ENCODE measurements at regions not wholly inside any gene's neighbourhood (a gene's known extent, or its start where the extent isn't known, plus 50 kb on each side); places are given as distances from the start of the nearest gene placed in this dataset.

DNA sequence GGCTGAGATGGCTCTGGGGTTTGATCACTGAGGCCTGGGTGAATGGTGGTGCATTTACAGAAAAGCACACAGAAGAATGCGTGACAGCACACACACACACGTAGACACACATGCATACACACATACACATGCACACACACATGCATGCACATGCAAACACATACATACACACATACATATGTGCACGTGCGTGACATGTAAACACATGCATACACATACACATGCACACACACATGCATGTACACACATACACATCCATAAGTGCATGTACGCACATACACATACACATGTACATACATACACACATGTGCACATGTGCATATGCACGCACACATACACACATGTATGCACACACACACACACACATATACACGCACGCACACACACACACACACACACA, 108.4 kb downstream of the AIPL1 start:
- no peaks in the 10 kb centered on the region for H3K4me1 ChIP-seq (ENCODE audit: control insufficient read depth, insufficient read depth, low read length)
- WGBS (ENCODE audit: insufficient coverage, insufficient read length) = no CpG with 5 or more reads among the region's 8 CpGs

DNA sequence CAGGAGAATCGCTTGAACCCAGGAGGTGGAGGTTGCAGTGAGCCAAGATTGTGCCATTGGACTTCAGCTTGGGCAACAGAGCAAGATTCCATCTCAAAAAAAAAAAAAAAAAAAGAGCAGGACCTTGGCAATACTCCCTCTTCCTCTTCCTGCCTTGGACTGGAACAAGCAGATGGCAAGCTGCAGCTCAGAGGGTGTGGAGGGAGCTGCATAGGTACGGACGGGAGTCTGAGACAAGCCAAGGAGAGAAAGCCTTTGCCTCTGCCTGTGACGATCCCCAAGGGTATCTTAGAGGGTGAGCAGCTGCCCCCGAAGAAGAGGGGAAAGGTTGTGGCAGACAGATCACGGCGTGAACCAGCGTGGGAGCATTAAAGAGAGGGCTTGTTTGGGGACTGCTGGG, 109.2 kb downstream of the AIPL1 start:
- no peaks in the 10 kb centered on the region for H3K4me1 ChIP-seq (ENCODE audit: control insufficient read depth, insufficient read depth, low read length)
- H3K27me3 ChIP-seq (ENCODE audit: control insufficient read depth, insufficient read depth, low read length) = no peaks in the 10 kb centered on the region
- H3K9me3 ChIP-seq (ENCODE audit: control insufficient read depth, insufficient read depth, low read length) = no peaks in the 10 kb centered on the region
- DNase-seq (ENCODE audit: low read depth, low spot score) = no peak
- no CpG with 5 or more reads among the region's 8 CpGs for WGBS (ENCODE audit: insufficient coverage, insufficient read length)
- no peak overlapping the region for H3K4me3 ChIP-seq (ENCODE audit: low read length)
- H3K36me3 ChIP-seq (ENCODE audit: control insufficient read depth, insufficient read depth, low read length) = no peaks in the 10 kb centered on the region
- H3K27ac ChIP-seq (ENCODE audit: low read length) = no peak overlapping the region

More for the DNA sequence above, 108.4 kb downstream of the AIPL1 start:
- Histone ChIP-seq H3K9me3 (ENCODE audit: control insufficient read depth, insufficient read depth, low read length) (no peaks in the 10 kb centered on the region), H3K27me3 (ENCODE audit: control insufficient read depth, insufficient read depth, low read length) (no peaks in the 10 kb centered on the region), H3K4me3 (ENCODE audit: low read length) (no peak overlapping the region), H3K36me3 (ENCODE audit: control insufficient read depth, insufficient read depth, low read length) (no peaks in the 10 kb centered on the region), H3K27ac (ENCODE audit: low read length) (no peak overlapping the region)
- DNase-seq (ENCODE audit: low read depth, low spot score) = no peak

DNA sequence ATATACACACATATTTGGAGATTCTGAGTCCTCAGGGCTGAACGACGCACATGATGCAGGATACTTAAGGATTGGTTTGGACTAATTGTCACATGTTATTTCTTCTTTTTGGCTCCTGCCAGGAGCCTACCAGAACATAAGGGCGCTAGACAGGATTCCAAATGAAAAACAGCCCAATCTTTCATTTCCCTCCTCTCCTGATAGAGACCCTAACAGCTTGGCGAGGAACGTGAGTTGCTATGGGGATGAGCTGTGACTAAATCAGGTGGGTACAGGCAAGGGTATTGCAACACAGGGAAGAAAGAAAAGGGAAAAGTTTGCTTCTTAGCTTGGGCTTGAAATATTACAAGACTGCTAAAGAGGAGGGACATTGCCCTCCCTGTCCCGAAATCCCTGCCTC, 109.9 kb downstream of the AIPL1 start:
- no peaks in the 10 kb centered on the region for H3K27me3 ChIP-seq (ENCODE audit: control insufficient read depth, insufficient read depth, low read length)
- no peak overlapping the region for H3K4me3 ChIP-seq (ENCODE audit: low read length)
- WGBS (ENCODE audit: insufficient coverage, insufficient read length) = no CpG with 5 or more reads among the region's 6 CpGs
- no peaks in the 10 kb centered on the region for H3K9me3 ChIP-seq (ENCODE audit: control insufficient read depth, insufficient read depth, low read length)
- no peaks in the 10 kb centered on the region for H3K36me3 ChIP-seq (ENCODE audit: control insufficient read depth, insufficient read depth, low read length)
- DNase-seq (ENCODE audit: low read depth, low spot score) = no peak
- H3K4me1 ChIP-seq (ENCODE audit: control insufficient read depth, insufficient read depth, low read length) = no peaks in the 10 kb centered on the region
- no peak overlapping the region for H3K27ac ChIP-seq (ENCODE audit: low read length)

DNA sequence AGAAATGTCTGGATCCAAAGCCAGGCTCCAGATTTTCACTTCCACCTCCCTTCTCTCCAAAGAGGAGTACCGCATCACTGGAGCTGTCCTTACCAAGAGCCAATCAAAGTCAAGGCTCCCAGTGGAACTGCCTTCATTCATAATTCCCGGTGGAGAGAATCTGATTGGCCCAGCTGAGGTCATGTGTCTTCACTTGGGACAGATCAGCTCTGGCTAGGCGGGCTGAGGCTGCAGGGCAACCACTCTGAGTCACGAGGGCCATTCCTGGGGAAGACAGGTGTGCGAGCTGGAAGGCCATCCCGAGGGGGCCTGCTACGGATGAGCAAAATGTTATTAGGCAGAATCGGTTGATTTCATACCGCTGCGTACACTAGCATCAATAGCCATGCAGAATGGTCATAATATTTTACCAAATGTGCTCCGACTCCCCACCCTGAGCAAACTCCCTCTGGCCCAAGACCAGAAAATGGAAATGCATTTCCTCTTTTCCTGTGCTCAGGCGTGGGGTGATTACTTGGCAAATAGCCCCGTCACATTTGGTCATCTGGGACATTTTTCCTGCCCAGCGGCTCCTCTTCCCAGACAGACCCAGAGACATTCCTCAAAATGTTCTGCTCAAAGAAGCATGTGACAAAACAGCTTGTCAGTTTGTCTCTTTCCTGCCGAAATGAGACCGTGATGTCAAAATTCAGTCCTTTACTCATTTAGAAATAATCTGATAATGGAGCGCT, 111.1 kb downstream of the AIPL1 start:
- Histone ChIP-seq H3K36me3 (ENCODE audit: control insufficient read depth, insufficient read depth, low read length) (no peaks in the 10 kb centered on the region), H3K27ac (ENCODE audit: low read length) (no peak overlapping the region), H3K4me3 (ENCODE audit: low read length) (no peak overlapping the region), H3K27me3 (ENCODE audit: control insufficient read depth, insufficient read depth, low read length) (no peaks in the 10 kb centered on the region), H3K4me1 (ENCODE audit: control insufficient read depth, insufficient read depth, low read length) (no peaks in the 10 kb centered on the region), H3K9me3 (ENCODE audit: control insufficient read depth, insufficient read depth, low read length) (no peaks in the 10 kb centered on the region)
- no CpG with 5 or more reads among the region's 17 CpGs for WGBS (ENCODE audit: insufficient coverage, insufficient read length)
- DNase-seq (ENCODE audit: low read depth, low spot score) = no peak

DNA sequence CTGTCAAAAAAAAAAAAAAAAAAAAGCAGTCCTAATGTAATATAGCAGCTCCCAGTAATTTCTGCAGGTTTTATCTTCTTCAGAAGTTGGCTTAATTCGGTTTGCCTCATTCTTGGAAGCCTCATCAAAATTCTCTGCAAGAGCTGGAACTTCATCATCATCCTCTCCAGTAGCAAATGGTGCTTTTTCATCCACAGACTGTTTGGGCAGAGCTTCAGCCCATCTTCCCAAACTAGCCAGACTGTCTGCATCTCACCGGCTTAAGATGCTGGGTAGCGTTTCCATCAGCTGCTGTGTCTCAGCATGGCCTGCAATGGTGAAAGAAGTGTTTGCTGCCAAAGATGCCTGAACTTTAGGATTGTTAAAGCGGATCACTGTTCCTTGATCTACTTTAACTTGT, 112.6 kb downstream of the AIPL1 start:
- DNase-seq (ENCODE audit: low read depth, low spot score) = no peak
- no peak overlapping the region for H3K27ac ChIP-seq (ENCODE audit: low read length)
- WGBS (ENCODE audit: insufficient coverage, insufficient read length) = no CpG with 5 or more reads among the region's 4 CpGs
- H3K4me3 ChIP-seq (ENCODE audit: low read length) = no peak overlapping the region
- H3K36me3 ChIP-seq (ENCODE audit: control insufficient read depth, insufficient read depth, low read length) = no peaks in the 10 kb centered on the region
- H3K9me3 ChIP-seq (ENCODE audit: control insufficient read depth, insufficient read depth, low read length) = no peaks in the 10 kb centered on the region
- no peaks in the 10 kb centered on the region for H3K4me1 ChIP-seq (ENCODE audit: control insufficient read depth, insufficient read depth, low read length)
- H3K27me3 ChIP-seq (ENCODE audit: control insufficient read depth, insufficient read depth, low read length) = no peaks in the 10 kb centered on the region

DNA sequence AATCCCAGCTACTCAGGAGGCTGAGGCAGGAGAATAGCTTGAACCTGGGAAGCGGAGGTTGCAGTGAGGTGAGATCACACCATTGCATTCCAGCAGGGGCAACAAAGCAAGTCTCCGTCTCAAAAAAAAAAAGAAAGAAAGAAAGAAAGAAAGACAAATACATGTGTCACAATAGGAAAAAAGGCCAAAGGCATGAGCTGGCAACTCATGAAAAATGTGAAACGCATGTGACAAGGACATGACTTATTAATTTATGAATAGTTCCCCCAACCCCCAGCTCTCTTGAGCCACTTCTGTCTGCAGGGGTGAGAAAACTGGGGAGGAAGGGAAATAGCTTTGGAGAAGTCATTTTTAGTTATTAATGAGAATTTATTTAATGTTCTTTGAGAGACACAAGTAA, 120.6 kb downstream of the AIPL1 start:
- Histone ChIP-seq H3K4me3 (ENCODE audit: low read length) (no peak overlapping the region), H3K36me3 (ENCODE audit: control insufficient read depth, insufficient read depth, low read length) (no peaks in the 10 kb centered on the region), H3K27me3 (ENCODE audit: control insufficient read depth, insufficient read depth, low read length) (no peaks in the 10 kb centered on the region), H3K4me1 (ENCODE audit: control insufficient read depth, insufficient read depth, low read length) (no peaks in the 10 kb centered on the region), H3K27ac (ENCODE audit: low read length) (no peak overlapping the region), H3K9me3 (ENCODE audit: control insufficient read depth, insufficient read depth, low read length) (no peaks in the 10 kb centered on the region)
- DNase-seq (ENCODE audit: low read depth, low spot score) = no peak
- no CpG with 5 or more reads among the region's 3 CpGs for WGBS (ENCODE audit: insufficient coverage, insufficient read length)

DNA sequence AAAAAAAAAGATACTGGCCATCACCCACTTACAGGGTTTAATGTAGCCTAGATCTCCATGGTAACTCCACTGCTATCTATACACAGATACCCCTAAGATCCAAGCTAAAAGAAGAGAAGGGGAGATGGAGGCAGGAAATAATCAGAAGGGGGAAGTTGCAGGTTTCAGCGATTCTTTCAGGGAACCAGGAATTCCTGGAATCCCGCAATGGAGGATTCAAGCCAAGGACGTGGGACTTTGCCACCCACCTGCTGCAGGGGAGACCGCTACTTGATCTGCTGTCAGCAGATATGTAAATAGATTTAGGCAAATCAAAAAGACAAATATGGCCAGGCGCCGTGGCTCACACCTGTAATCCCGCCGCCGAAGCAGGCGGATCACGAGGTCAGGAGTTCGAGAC, 121.1 kb downstream of the AIPL1 start:
- no peak for DNase-seq (ENCODE audit: low read depth, low spot score)
- H3K27me3 ChIP-seq (ENCODE audit: control insufficient read depth, insufficient read depth, low read length) = no peaks in the 10 kb centered on the region
- no peaks in the 10 kb centered on the region for H3K4me1 ChIP-seq (ENCODE audit: control insufficient read depth, insufficient read depth, low read length)
- H3K36me3 ChIP-seq (ENCODE audit: control insufficient read depth, insufficient read depth, low read length) = no peaks in the 10 kb centered on the region
- no CpG with 5 or more reads among the region's 12 CpGs for WGBS (ENCODE audit: insufficient coverage, insufficient read length)
- no peaks in the 10 kb centered on the region for H3K9me3 ChIP-seq (ENCODE audit: control insufficient read depth, insufficient read depth, low read length)
- H3K27ac ChIP-seq (ENCODE audit: low read length) = no peak overlapping the region
- no peak overlapping the region for H3K4me3 ChIP-seq (ENCODE audit: low read length)

DNA sequence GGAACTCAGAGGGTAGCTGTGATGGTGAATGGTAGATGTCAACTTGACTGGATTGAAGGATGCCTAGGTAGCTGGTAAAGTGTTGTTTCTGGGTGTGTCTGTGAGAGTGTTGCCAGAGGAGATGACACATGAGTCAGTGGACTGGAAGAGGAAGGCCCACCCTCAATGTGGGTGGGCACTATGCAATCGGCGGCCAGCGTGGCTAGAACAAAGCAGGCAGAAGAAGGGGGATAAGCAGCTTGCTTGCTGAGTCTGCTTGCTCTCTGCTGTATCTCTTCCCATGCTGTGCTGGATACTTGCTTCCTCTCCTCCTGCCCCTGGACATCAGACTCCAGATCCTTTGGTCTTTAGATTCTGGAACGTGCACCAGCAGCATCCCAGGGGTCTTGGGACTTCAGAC, 128.1 kb downstream of the AIPL1 start:
- Histone ChIP-seq H3K9me3 (ENCODE audit: control insufficient read depth, insufficient read depth, low read length) (no peaks in the 10 kb centered on the region), H3K27me3 (ENCODE audit: control insufficient read depth, insufficient read depth, low read length) (no peaks in the 10 kb centered on the region), H3K27ac (ENCODE audit: low read length) (no peak overlapping the region), H3K36me3 (ENCODE audit: control insufficient read depth, insufficient read depth, low read length) (no peaks in the 10 kb centered on the region), H3K4me1 (ENCODE audit: control insufficient read depth, insufficient read depth, low read length) (peaks cover 2% of the 10 kb centered on the region; the same call in 1 of the 2 replicates), H3K4me3 (ENCODE audit: low read length) (no peak overlapping the region)
- WGBS (ENCODE audit: insufficient coverage, insufficient read length) = no CpG with 5 or more reads among the region's 4 CpGs
- no peak for DNase-seq (ENCODE audit: low read depth, low spot score)

DNA sequence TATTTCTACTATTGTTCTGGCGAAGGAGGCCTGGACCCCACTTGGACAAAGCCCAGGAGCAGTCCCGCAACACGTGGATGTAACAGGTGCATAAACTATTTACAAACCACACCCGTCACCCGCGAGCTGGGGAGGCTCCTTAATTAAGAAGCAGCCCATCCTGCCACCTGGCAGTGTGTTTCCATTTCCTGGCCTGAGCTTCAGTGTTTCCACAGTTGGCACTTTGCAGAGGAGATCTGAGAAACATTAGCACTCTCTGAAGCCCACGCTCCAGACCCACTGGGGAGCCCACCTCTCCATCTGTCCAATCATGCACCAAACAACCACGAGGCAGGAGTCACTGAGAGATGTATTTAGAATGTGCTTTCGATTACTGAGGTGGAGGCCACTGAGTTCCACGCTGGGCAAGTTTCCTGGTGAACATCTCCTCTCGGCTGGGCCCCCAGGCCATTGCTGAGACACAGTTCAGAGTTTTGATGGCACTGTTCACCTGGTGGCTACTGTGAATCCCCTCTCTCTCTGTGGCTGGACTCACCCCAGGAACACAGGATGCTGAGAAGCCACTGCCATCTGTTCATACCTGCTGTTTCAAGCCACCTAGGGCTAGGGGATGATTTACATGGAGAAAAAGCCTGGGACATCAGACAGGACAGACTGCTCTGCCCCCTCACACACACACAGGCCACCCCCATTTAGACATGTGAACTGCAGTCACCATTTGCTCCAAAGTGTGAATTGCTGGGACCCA, 129.1 kb downstream of the AIPL1 start:
- H3K9me3 ChIP-seq (ENCODE audit: control insufficient read depth, insufficient read depth, low read length) = no peaks in the 10 kb centered on the region
- peaks cover 2% of the 10 kb centered on the region; the same call in 1 of the 2 replicates for H3K4me1 ChIP-seq (ENCODE audit: control insufficient read depth, insufficient read depth, low read length)
- H3K4me3 ChIP-seq (ENCODE audit: low read length) = no peak overlapping the region
- no peaks in the 10 kb centered on the region for H3K27me3 ChIP-seq (ENCODE audit: control insufficient read depth, insufficient read depth, low read length)
- no peak for DNase-seq (ENCODE audit: low read depth, low spot score)
- no peaks in the 10 kb centered on the region for H3K36me3 ChIP-seq (ENCODE audit: control insufficient read depth, insufficient read depth, low read length)
- no CpG with 5 or more reads among the region's 11 CpGs for WGBS (ENCODE audit: insufficient coverage, insufficient read length)
- no peak overlapping the region for H3K27ac ChIP-seq (ENCODE audit: low read length)

DNA sequence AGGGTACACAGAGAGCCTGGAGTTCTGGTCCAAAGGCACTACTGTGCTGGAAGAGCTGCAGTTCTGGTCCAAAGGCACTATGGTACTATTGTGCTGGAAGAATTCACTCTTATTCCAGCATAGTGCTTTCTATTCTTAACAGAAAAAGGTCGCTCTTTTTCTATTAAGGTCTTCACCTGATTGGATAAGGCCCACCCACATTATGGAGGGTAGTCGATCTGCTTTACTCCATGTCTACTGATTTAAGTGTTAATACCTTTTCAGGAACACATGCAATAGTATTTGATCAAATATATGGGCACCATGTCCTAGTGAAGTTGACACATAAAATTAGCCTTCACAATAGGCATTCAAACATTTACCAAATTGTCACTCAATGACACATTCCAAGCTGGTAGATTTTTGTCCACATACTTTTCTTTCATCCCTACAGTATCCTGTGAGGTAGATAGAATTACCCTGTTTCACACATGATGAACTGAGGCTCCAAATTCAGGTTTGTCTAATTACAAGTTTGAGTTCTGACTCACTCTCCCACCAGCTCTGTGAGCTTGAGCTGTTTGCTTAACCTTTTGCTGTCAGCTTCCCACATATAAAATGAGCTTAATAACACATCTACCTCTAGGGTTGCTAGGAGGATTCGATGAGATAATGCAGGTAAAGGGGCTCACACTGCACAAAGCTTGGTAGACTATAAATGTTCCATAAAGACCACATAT, 129.9 kb downstream of the AIPL1 start:
- Histone ChIP-seq H3K36me3 (ENCODE audit: control insufficient read depth, insufficient read depth, low read length) (no peaks in the 10 kb centered on the region), H3K4me3 (ENCODE audit: low read length) (no peak overlapping the region), H3K27ac (ENCODE audit: low read length) (no peak overlapping the region), H3K27me3 (ENCODE audit: control insufficient read depth, insufficient read depth, low read length) (no peaks in the 10 kb centered on the region), H3K4me1 (ENCODE audit: control insufficient read depth, insufficient read depth, low read length) (peaks cover 2% of the 10 kb centered on the region; the same call in 1 of the 2 replicates), H3K9me3 (ENCODE audit: control insufficient read depth, insufficient read depth, low read length) (no peaks in the 10 kb centered on the region)
- DNase-seq (ENCODE audit: low read depth, low spot score) = no peak
- whole genome bisulfite sequencing (ENCODE audit: insufficient coverage, insufficient read length) = no CpG with 5 or more reads among the region's 3 CpGs
